ENCODE measurements at regions not wholly inside any gene's neighbourhood (a gene's known extent, or its start where the extent isn't known, plus 50 kb on each side); places are given as distances from the start of the nearest gene placed in this dataset.

DNA sequence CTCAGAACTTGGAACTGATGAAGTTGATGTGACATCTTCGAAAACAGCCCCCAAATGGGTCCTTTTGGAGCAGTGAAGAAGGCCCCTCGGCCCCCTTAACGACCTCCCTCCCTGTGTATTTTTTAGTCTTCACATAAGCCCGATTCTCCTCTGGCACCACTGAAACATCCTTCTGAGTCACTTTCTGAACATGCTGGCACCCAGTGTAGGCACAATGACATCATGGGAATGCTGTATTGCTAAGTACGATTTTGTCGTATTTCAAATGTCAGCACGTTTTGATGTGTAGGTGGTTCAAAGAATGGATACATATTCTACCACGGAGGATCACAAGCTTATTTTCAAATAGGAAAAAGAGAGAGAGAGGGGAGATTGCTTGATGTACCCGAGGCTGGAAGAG is 111.7 kb upstream of the RIOK3 start:
- TF ChIP-seq, protein P1, sequence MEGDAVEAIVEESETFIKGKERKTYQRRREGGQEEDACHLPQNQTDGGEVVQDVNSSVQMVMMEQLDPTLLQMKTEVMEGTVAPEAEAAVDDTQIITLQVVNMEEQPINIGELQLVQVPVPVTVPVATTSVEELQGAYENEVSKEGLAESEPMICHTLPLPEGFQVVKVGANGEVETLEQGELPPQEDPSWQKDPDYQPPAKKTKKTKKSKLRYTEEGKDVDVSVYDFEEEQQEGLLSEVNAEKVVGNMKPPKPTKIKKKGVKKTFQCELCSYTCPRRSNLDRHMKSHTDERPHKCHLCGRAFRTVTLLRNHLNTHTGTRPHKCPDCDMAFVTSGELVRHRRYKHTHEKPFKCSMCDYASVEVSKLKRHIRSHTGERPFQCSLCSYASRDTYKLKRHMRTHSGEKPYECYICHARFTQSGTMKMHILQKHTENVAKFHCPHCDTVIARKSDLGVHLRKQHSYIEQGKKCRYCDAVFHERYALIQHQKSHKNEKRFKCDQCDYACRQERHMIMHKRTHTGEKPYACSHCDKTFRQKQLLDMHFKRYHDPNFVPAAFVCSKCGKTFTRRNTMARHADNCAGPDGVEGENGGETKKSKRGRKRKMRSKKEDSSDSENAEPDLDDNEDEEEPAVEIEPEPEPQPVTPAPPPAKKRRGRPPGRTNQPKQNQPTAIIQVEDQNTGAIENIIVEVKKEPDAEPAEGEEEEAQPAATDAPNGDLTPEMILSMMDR (IDR thresholded peaks at IDR 0.05; ENCODE audit: control insufficient read depth, insufficient read depth, low read depth, low read length, missing control alignments): no peak
- no peak for DNase-seq (ENCODE audit: low read depth)
- H3K4me3 ChIP-seq (ENCODE audit: control insufficient read depth, low read depth, low read length): no peak overlapping the region

DNA sequence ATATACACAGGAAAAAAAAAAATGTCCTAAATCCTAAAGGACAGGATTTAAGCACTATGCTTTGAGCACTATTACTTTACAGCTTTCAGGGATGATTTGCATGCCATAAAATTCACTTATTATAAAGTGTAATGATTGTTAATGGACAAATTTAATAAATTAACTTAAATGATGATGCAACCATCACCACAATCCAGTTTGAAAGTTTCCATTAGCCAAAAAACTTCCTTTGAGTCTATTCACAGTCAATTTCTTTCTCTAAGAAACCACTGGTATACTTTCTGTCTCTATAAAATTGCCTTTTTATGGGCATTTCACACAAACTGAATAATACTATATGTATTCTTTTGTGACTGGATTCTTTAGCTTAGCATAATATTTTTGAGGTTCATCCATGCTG is 111.1 kb upstream of the RIOK3 start:
- no peak for DNase-seq (ENCODE audit: low read depth)
- no peak overlapping the region for H3K4me3 ChIP-seq (ENCODE audit: control insufficient read depth, low read depth, low read length)
- TF ChIP-seq, protein P1 (IDR thresholded peaks at IDR 0.05; ENCODE audit: control insufficient read depth, insufficient read depth, low read depth, low read length, missing control alignments): no peak

- TF ChIP-seq, protein P1 (IDR thresholded peaks at IDR 0.05; ENCODE audit: control insufficient read depth, insufficient read depth, low read depth, low read length, missing control alignments): no peak
- no peak overlapping the region for H3K4me3 ChIP-seq (ENCODE audit: control insufficient read depth, low read depth, low read length)
Measured at GRCh38 chr18:23342506-23342905, 110.6 kb upstream of the RIOK3 start.

GRCh38 chr18:23350188-23350587 is 102.9 kb upstream of the RIOK3 start:
- TF ChIP-seq, protein P1 (IDR thresholded peaks at IDR 0.05; ENCODE audit: control insufficient read depth, insufficient read depth, low read depth, low read length, missing control alignments): no peak
- no peak overlapping the region for H3K4me3 ChIP-seq (ENCODE audit: control insufficient read depth, low read depth, low read length)
- DNase-seq (ENCODE audit: low read depth): no peak

More at GRCh38 chr18:23342506-23342905, 110.6 kb upstream of the RIOK3 start:
- no peak for DNase-seq (ENCODE audit: low read depth)

- no peak for DNase-seq (ENCODE audit: low read depth)
- TF ChIP-seq, protein P1 (IDR thresholded peaks at IDR 0.05; ENCODE audit: control insufficient read depth, insufficient read depth, low read depth, low read length, missing control alignments): no peak
- H3K4me3 ChIP-seq (ENCODE audit: control insufficient read depth, low read depth, low read length): no peak overlapping the region
Measured at GRCh38 chr18:23351521-23351920, 101.6 kb upstream of the RIOK3 start.

- no peak overlapping the region for H3K4me3 ChIP-seq (ENCODE audit: control insufficient read depth, low read depth, low read length)
- DNase-seq (ENCODE audit: low read depth): no peak
- TF ChIP-seq, protein P1 (IDR thresholded peaks at IDR 0.05; ENCODE audit: control insufficient read depth, insufficient read depth, low read depth, low read length, missing control alignments): no peak
Measured at GRCh38 chr18:23352042-23352441, 101.0 kb upstream of the RIOK3 start.

- H3K4me3 ChIP-seq (ENCODE audit: control insufficient read depth, low read depth, low read length): no peak overlapping the region
- TF ChIP-seq, protein P1 (IDR thresholded peaks at IDR 0.05; ENCODE audit: control insufficient read depth, insufficient read depth, low read depth, low read length, missing control alignments): no peak
- DNase-seq (ENCODE audit: low read depth): no peak
Measured at GRCh38 chr18:23353459-23353858, 99.6 kb upstream of the RIOK3 start.

All from AG09309 (cell line).